ENCODE measurements at regions not wholly inside any gene's neighbourhood (a gene's known extent, or its start where the extent isn't known, plus 50 kb on each side); places are given as distances from the start of the nearest gene placed in this dataset.

- WGBS (ENCODE audit: insufficient coverage): no CpG with 5 or more reads among the region's 2 CpGs
- Mint-ChIP-seq H3K4me1 (no peaks in the 10 kb centered on the region), H3K4me3 (no peak overlapping the region)
Observed at GRCh38 chr4:152158225-152158624, 377.7 kb downstream of the FBXW7 start.

GRCh38 chr4:152157629-152158028 lies 378.3 kb downstream of the FBXW7 start:
- Mint-ChIP-seq H3K36me3 (no peaks in the 10 kb centered on the region), H3K27me3 (ENCODE audit: low read depth in 3 of 3) (peaks cover under 1 to 11% (median 5%) of the 10 kb centered on the region in 3 donors), H3K4me1 (no peaks in the 10 kb centered on the region), H3K9me3 (peaks cover 0 to 2% (median 0%) of the 10 kb centered on the region in 7 donors), H3K27ac (no peak overlapping the region), H3K4me3 (no peak overlapping the region)
- Histone ChIP-seq H4K20me1 (ENCODE audit: insufficient read depth, low read length) (no peaks in the 10 kb centered on the region), H3K79me2 (ENCODE audit: insufficient read depth, low read length) (no peaks in the 10 kb centered on the region), H3K4me3 (replicated peaks in 1 of 3; ENCODE audit: low read depth in 2 of 3, low read length in 3 of 3) (no peak overlapping the region), H3K4me2 (replicated peaks; ENCODE audit: extremely low read depth, low read length, poor library complexity, severe bottlenecking) (no peak overlapping the region), H3K4me1 (ENCODE audit: control insufficient read depth in 1 of 2, insufficient read depth in 2 of 2, low read length in 2 of 2) (no peaks in the 10 kb centered on the region), H2AFZ (ENCODE audit: insufficient read depth, low read depth, low read length, poor library complexity, severe bottlenecking) (no peak overlapping the region), H3K27me3 (ENCODE audit: control insufficient read depth in 2 of 2, insufficient read depth in 2 of 2, low read length in 2 of 2) (no peaks in the 10 kb centered on the region), H3K36me3 (replicated peaks in 1 of 2; ENCODE audit: control insufficient read depth in 1 of 2, insufficient read depth in 2 of 2, low read length in 2 of 2) (no peaks in the 10 kb centered on the region), H3K9ac (ENCODE audit: insufficient read depth, low read length, poor library complexity, severe bottlenecking) (no peak overlapping the region), H3K9me3 (replicated peaks in 1 of 2; ENCODE audit: control insufficient read depth in 1 of 2, insufficient read depth in 1 of 2, low read length in 2 of 2) (no peaks in the 10 kb centered on the region), H3K27ac (ENCODE audit: low read depth in 1 of 2, low read length in 2 of 2) (no peak overlapping the region)
- WGBS (ENCODE audit: insufficient coverage): no CpG with 5 or more reads among the region's 5 CpGs
- intact Hi-C loops (cut with micrococcal nuclease): no loop called here
- TF ChIP-seq, protein P1, sequence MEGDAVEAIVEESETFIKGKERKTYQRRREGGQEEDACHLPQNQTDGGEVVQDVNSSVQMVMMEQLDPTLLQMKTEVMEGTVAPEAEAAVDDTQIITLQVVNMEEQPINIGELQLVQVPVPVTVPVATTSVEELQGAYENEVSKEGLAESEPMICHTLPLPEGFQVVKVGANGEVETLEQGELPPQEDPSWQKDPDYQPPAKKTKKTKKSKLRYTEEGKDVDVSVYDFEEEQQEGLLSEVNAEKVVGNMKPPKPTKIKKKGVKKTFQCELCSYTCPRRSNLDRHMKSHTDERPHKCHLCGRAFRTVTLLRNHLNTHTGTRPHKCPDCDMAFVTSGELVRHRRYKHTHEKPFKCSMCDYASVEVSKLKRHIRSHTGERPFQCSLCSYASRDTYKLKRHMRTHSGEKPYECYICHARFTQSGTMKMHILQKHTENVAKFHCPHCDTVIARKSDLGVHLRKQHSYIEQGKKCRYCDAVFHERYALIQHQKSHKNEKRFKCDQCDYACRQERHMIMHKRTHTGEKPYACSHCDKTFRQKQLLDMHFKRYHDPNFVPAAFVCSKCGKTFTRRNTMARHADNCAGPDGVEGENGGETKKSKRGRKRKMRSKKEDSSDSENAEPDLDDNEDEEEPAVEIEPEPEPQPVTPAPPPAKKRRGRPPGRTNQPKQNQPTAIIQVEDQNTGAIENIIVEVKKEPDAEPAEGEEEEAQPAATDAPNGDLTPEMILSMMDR (IDR thresholded peaks at IDR 0.05): no peak
- DNase-seq: no peak

More at GRCh38 chr4:152158225-152158624, 377.7 kb downstream of the FBXW7 start:
- no peak for DNase-seq
- peaks cover 5 to 11% (median 5%) of the 10 kb centered on the region in 3 donors for H3K27me3 Mint-ChIP-seq (ENCODE audit: low read depth in 3 of 3)
- Histone ChIP-seq H3K4me3 (replicated peaks in 1 of 3; ENCODE audit: low read depth in 2 of 3, low read length in 3 of 3) (no peak overlapping the region), H4K20me1 (ENCODE audit: insufficient read depth, low read length) (no peaks in the 10 kb centered on the region), H2AFZ (ENCODE audit: insufficient read depth, low read depth, low read length, poor library complexity, severe bottlenecking) (no peak overlapping the region), H3K4me2 (replicated peaks; ENCODE audit: extremely low read depth, low read length, poor library complexity, severe bottlenecking) (no peak overlapping the region), H3K9me3 (replicated peaks in 1 of 2; ENCODE audit: control insufficient read depth in 1 of 2, insufficient read depth in 1 of 2, low read length in 2 of 2) (no peaks in the 10 kb centered on the region), H3K27me3 (ENCODE audit: control insufficient read depth in 2 of 2, insufficient read depth in 2 of 2, low read length in 2 of 2) (no peaks in the 10 kb centered on the region), H3K9ac (ENCODE audit: insufficient read depth, low read length, poor library complexity, severe bottlenecking) (no peak overlapping the region), H3K27ac (ENCODE audit: low read depth in 1 of 2, low read length in 2 of 2) (no peak overlapping the region), H3K79me2 (ENCODE audit: insufficient read depth, low read length) (no peaks in the 10 kb centered on the region), H3K4me1 (ENCODE audit: control insufficient read depth in 1 of 2, insufficient read depth in 2 of 2, low read length in 2 of 2) (no peaks in the 10 kb centered on the region), H3K36me3 (replicated peaks in 1 of 2; ENCODE audit: control insufficient read depth in 1 of 2, insufficient read depth in 2 of 2, low read length in 2 of 2) (no peaks in the 10 kb centered on the region)
- H3K36me3 Mint-ChIP-seq: no peaks in the 10 kb centered on the region
- TF ChIP-seq, protein P1 (IDR thresholded peaks at IDR 0.05): no peak
- intact Hi-C loops (cut with micrococcal nuclease): no loop called here
- H3K27ac Mint-ChIP-seq: peak overlapping the region in 1 of 7 donors; percentile 51
- H3K9me3 Mint-ChIP-seq: peaks cover 0 to 2% (median 0%) of the 10 kb centered on the region in 7 donors

Measured in CD14-positive monocyte (primary cell).